ENCODE measurements at regions not wholly inside any gene's neighbourhood (a gene's known extent, or its start where the extent isn't known, plus 50 kb on each side); places are given as distances from the start of the nearest gene placed in this dataset.

DNA sequence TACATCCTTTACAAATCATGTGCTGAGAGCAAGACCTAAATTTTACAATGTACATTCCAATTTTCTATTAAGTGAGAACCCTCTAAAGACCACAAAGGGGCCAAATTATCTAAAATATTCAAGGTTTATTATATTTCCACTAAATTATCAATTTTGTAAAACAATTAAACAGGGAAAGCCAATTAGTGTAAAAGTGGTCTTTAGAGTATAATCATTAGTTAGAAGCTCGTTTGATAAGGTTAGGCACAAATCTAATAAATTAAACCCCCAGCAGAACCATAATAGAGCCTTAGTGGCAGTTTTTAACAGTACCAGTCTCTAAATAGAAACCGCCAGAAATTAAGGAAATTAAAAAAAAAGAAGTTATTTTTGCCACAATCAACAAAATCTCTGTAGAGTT lies 249.1 kb upstream of the MANEA start:
- intact Hi-C loops (cut with micrococcal nuclease) (no loop called here), dilution Hi-C loops (cut with MboI; ENCODE audit: extremely low pct_ligation_motif_present, low sequenced_read_pairs) (no loop called here)
- Histone ChIP-seq H3K79me2 (ENCODE audit: control insufficient read depth, insufficient read depth, low read length) (no peaks in the 10 kb centered on the region), H3K9me3 (replicated peaks; ENCODE audit: control insufficient read depth, insufficient read depth, low read length) (no peaks in the 10 kb centered on the region), H3K4me1 (ENCODE audit: control insufficient read depth, extremely low read depth, insufficient read depth, low read length) (no peaks in the 10 kb centered on the region), H3K4me2 (ENCODE audit: insufficient read depth, low read length) (no peak overlapping the region), H3K27ac (ENCODE audit: insufficient read depth, low read depth, low read length) (no peak overlapping the region), H3K9me1 (replicated peaks; ENCODE audit: control insufficient read depth, extremely low read depth, insufficient read depth, low read length) (no peaks in the 10 kb centered on the region), H3K4me3 (replicated peaks in 1 of 3; ENCODE audit: insufficient read depth in 1 of 3, low read depth in 1 of 3, low read length in 3 of 3) (no peak overlapping the region), H3K27me3 (ENCODE audit: control insufficient read depth in 2 of 2, insufficient read depth in 2 of 2, low read length in 2 of 2) (no peaks in the 10 kb centered on the region), H3K9ac (replicated peaks; ENCODE audit: extremely low read depth, insufficient read depth, low read length) (no peak overlapping the region), H4K20me1 (replicated peaks; ENCODE audit: control insufficient read depth, extremely low read depth, insufficient read depth, low read length) (no peaks in the 10 kb centered on the region), H2AFZ (ENCODE audit: low read depth, low read length) (no peak overlapping the region), H3K36me3 (ENCODE audit: control insufficient read depth in 2 of 2, extremely low read depth in 1 of 2, insufficient read depth in 2 of 2, low read length in 2 of 2) (no peaks in the 10 kb centered on the region)
- DNase-seq (ENCODE audit: low read depth, low spot score): no peak
- FAIRE-seq: no peak
- CTCF ChIA-PET: no interaction called here
- TF ChIP-seq POLR2AphosphoS5 (IDR thresholded peaks at IDR 0.05; ENCODE audit: insufficient read depth, low read depth, low read length): no peak
- TF ChIP-seq MYC (IDR thresholded peaks at IDR 0.05; ENCODE audit: low read depth, low read length): no peak
- no peak for TF ChIP-seq JUN (IDR thresholded peaks at IDR 0.05; ENCODE audit: borderline replicate concordance, insufficient read depth, insufficient read length, low read depth)
- no peak for TF ChIP-seq CTCF (IDR thresholded peaks at IDR 0.05; ENCODE audit: extremely low read depth in 1 of 2, insufficient read depth in 1 of 2, low read depth in 1 of 2, low read length in 2 of 2)
- TF ChIP-seq, protein P1, sequence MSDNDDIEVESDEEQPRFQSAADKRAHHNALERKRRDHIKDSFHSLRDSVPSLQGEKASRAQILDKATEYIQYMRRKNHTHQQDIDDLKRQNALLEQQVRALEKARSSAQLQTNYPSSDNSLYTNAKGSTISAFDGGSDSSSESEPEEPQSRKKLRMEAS (IDR thresholded peaks at IDR 0.05; ENCODE audit: insufficient read depth, insufficient read length): no peak
- TF ChIP-seq FOS (IDR thresholded peaks at IDR 0.05; ENCODE audit: borderline replicate concordance, insufficient read depth, low read length): no peak
- no peak for TF ChIP-seq EZH2 (IDR thresholded peaks at IDR 0.05; ENCODE audit: borderline replicate concordance, low read depth, low read length, severe bottlenecking)
- TF ChIP-seq POLR2A (IDR thresholded peaks at IDR 0.05; ENCODE audit: low read depth, low read length): no peak
- TF ChIP-seq GATA2 (IDR thresholded peaks at IDR 0.05; ENCODE audit: insufficient read depth, insufficient read length, low read depth, low read length): no peak
- POLR2A ChIA-PET: no interaction called here
- BruUV-seq (replicated peaks): no TSS peak

Data from endothelial cell of umbilical vein (primary cell).